Loucy (cell line): ENCODE measurements at regions not wholly inside any gene's neighbourhood (a gene's known extent, or its start where the extent isn't known, plus 50 kb on each side); places are given as distances from the start of the nearest gene placed in this dataset.

Experiments used
- H2AFZ ChIP-seq: fragments of 200-600 bp; sonication (generic); 2 replicates; pipeline ENCODE4 v1.6.0; 2016; ENCODE audit warnings: antibody characterized with exemption, mild to moderate bottlenecking, low read length, moderate library complexity
- H3F3A ChIP-seq: fragments of 200-600 bp; 2 replicates; pipeline ENCODE4 v1.6.0; 2016; ENCODE audit warnings: antibody characterized with exemption, low read depth, mild to moderate bottlenecking
- H3K27me3 ChIP-seq: fragments of 200-600 bp; sonication (generic); 2 replicates; pipeline ENCODE4 v1.6.1; 2014; ENCODE audit warnings: low read length, mild to moderate bottlenecking; ENCODE audit not compliant: insufficient read depth, poor library complexity, severe bottlenecking
- H3K36me3 ChIP-seq: fragments of 200-600 bp; sonication (generic); 2 replicates; pipeline ENCODE4 v1.6.1; 2016; ENCODE audit warnings: low read length; ENCODE audit not compliant: insufficient read depth
- H3K4me1 ChIP-seq: fragments of 200-600 bp; sonication (generic); 2 replicates; pipeline ENCODE4 v1.5.1; 2014; ENCODE audit warnings: low read length, mild to moderate bottlenecking; ENCODE audit not compliant: insufficient read depth, poor library complexity, severe bottlenecking
- H3K4me2 ChIP-seq: fragments of 200-600 bp; sonication (generic); 2 replicates; pipeline ENCODE4 v1.6.0; 2014; ENCODE audit warnings: antibody characterized with exemption, low read length, low read depth, mild to moderate bottlenecking; ENCODE audit not compliant: poor library complexity, severe bottlenecking
- H3K4me3 ChIP-seq: fragments of 200-600 bp; sonication (generic); 2 replicates; pipeline ENCODE4 v1.5.1; 2014; ENCODE audit warnings: low read length, mild to moderate bottlenecking, mixed read lengths; ENCODE audit not compliant: poor library complexity, severe bottlenecking
- H3K79me2 ChIP-seq: fragments of 200-600 bp; sonication (generic); 2 replicates; pipeline ENCODE4 v1.6.1; 2014; ENCODE audit warnings: low read length; ENCODE audit not compliant: insufficient read depth
- H3K9ac ChIP-seq: fragments of 200-600 bp; sonication (generic); 2 replicates; pipeline ENCODE4 v1.6.0; 2014; ENCODE audit warnings: mild to moderate bottlenecking, low read depth, low read length, moderate library complexity; ENCODE audit not compliant: poor library complexity, severe bottlenecking
- H3K9me2 ChIP-seq: fragments of 200-600 bp; sonication (generic); replicated peaks from 2 replicates; pipeline ENCODE4 v1.6.1; 2016; ENCODE audit warnings: low read depth, low read length, mixed read lengths
- H3K9me3 ChIP-seq: fragments of 200-600 bp; sonication (generic); 2 replicates; pipeline ENCODE4 v1.6.1; 2014; ENCODE audit warnings: mild to moderate bottlenecking, antibody characterized with exemption, low read length, low read depth; ENCODE audit not compliant: insufficient read depth
- H4K20me1 ChIP-seq: fragments of 200-600 bp; sonication (generic); 2 replicates; pipeline ENCODE4 v1.6.0; 2014; ENCODE audit warnings: antibody characterized with exemption, low read length, mild to moderate bottlenecking; ENCODE audit not compliant: insufficient read depth, poor library complexity, severe bottlenecking
- EZH2phosphoT487 ChIP-seq: fragments of 200-600 bp; IDR thresholded peaks from 2 replicates; pipeline ENCODE4 v1.6.1; 2018; ENCODE audit warnings: antibody characterized with exemption, mild to moderate bottlenecking, moderate library complexity, borderline replicate concordance
- TF ChIP-seq, protein P1 (sequence below): fragments of 200-600 bp; sonication (generic); conservative IDR thresholded peaks from 2 replicates; pipeline ENCODE4 v1.5.1; 2014; ENCODE audit warnings: mild to moderate bottlenecking, antibody characterized with exemption, low read length

DNA sequence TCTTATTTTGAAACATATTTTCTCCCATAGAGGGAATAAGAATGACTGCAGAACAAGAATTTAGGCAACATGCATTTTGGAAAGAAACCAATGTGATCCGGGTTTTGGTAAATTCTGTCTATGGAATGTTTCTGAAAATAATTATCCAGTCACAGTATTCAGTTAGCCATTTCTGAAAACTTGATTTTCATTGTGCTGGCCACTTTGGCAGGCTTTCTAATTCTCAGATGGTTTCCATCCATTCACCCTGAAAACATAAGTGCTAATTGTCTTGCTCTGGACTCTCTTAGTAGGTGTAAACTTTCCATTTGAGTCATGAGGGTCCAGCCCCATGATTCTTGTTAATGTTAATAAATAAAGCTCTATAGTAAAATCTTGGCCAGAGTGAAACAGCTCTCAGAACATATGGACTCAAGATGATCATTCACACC is 176.5 kb downstream of the RBM43 start:
- no peaks in the 10 kb centered on the region for H3F3A ChIP-seq
- H3K4me3 ChIP-seq = no peak overlapping the region
- no peaks in the 10 kb centered on the region for H3K9me3 ChIP-seq
- H3K9me2 ChIP-seq = no peaks in the 10 kb centered on the region
- no peak overlapping the region for H2AFZ ChIP-seq
- no peaks in the 10 kb centered on the region for H3K36me3 ChIP-seq
- H3K79me2 ChIP-seq = no peaks in the 10 kb centered on the region
- H3K27me3 ChIP-seq = no peaks in the 10 kb centered on the region
- no peak overlapping the region for H3K9ac ChIP-seq
- peaks cover 16% of the 10 kb centered on the region for H3K4me1 ChIP-seq
- TF ChIP-seq, protein P1, sequence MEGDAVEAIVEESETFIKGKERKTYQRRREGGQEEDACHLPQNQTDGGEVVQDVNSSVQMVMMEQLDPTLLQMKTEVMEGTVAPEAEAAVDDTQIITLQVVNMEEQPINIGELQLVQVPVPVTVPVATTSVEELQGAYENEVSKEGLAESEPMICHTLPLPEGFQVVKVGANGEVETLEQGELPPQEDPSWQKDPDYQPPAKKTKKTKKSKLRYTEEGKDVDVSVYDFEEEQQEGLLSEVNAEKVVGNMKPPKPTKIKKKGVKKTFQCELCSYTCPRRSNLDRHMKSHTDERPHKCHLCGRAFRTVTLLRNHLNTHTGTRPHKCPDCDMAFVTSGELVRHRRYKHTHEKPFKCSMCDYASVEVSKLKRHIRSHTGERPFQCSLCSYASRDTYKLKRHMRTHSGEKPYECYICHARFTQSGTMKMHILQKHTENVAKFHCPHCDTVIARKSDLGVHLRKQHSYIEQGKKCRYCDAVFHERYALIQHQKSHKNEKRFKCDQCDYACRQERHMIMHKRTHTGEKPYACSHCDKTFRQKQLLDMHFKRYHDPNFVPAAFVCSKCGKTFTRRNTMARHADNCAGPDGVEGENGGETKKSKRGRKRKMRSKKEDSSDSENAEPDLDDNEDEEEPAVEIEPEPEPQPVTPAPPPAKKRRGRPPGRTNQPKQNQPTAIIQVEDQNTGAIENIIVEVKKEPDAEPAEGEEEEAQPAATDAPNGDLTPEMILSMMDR = no peak
- no peak for TF ChIP-seq EZH2phosphoT487
- H3K4me2 ChIP-seq = no peak overlapping the region
- H4K20me1 ChIP-seq = no peaks in the 10 kb centered on the region

DNA sequence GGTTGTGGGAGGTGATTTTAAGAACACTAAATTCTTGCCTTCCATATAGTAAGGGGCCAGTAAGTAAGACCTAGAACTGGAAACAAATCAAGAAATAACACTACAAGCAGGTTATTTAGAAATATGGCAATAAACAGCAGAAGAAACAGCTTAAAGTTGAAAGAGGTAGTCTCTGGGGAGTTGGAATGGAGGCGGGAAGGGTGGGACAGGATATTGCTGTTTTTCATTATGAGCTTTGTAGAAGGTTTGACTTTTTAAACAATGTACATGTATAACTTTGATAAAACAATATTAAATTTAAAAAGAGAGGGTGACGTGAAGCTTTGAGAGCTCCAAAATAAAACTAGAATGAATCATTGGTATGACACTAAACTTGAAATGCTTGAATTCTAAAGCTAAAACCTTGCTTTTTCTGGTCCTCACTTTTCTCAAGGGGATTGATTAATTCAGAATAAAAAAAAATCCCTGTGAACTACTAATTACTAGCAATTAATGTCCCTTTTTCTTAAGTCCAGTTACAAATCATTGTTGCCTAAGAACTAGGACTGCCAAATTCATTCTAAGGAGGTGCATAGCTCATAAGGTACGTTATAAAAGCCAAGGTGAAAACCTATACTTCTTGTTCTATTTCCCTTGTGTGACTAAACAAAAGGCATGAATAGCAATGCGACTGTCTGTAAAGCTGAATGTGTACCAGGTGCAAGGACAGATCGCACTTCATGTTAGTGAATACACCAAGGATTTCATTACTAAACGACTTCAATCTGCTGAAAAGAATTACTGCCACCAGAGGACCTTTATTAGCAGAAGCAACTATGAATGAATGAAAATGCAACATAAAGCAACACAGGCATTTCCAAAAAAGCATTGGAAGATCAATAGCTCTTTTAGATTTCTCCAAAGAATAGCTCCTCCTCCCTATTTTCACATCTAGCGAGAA is 177.5 kb downstream of the RBM43 start:
- no peaks in the 10 kb centered on the region for H3K79me2 ChIP-seq
- peaks cover 16% of the 10 kb centered on the region for H3K4me1 ChIP-seq
- H3K9me2 ChIP-seq = no peaks in the 10 kb centered on the region
- H3F3A ChIP-seq = no peaks in the 10 kb centered on the region
- no peak overlapping the region for H2AFZ ChIP-seq
- peak overlapping the region; percentile 13 for H3K4me2 ChIP-seq
- H3K36me3 ChIP-seq = no peaks in the 10 kb centered on the region
- no peak for TF ChIP-seq EZH2phosphoT487
- TF ChIP-seq, protein P1 = no peak
- H3K27me3 ChIP-seq = no peaks in the 10 kb centered on the region
- no peak overlapping the region for H3K9ac ChIP-seq
- no peaks in the 10 kb centered on the region for H4K20me1 ChIP-seq
- H3K9me3 ChIP-seq = no peaks in the 10 kb centered on the region
- H3K4me3 ChIP-seq = no peak overlapping the region

DNA sequence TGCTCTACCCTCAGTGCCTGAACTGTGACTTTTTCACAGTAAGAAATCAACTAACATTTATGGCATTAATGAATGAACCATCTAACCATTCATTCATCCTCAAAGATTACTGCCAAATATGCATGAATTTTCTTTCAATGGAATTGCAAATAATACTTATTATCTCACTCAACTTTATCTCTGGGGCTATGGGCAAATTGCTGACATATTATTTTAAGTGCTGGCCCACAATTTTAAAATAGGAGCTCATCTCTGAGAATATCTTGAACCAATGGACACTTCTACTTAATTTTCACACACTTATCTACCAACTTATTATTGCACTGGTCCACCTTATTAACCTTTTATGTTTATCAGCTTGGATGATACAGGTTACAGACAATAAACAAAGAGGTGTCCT is 182.8 kb downstream of the RBM43 start:
- no peaks in the 10 kb centered on the region for H3K79me2 ChIP-seq
- TF ChIP-seq, protein P1 = no peak
- no peak for TF ChIP-seq EZH2phosphoT487
- H3K4me3 ChIP-seq = no peak overlapping the region
- no peak overlapping the region for H3K4me2 ChIP-seq
- peaks cover 9% of the 10 kb centered on the region for H3K4me1 ChIP-seq
- no peaks in the 10 kb centered on the region for H3K36me3 ChIP-seq
- H2AFZ ChIP-seq = no peak overlapping the region
- no peaks in the 10 kb centered on the region for H4K20me1 ChIP-seq
- H3K27me3 ChIP-seq = no peaks in the 10 kb centered on the region
- no peaks in the 10 kb centered on the region for H3F3A ChIP-seq
- peaks cover 2% of the 10 kb centered on the region; the same call in 1 of the 2 replicates for H3K9me3 ChIP-seq
- no peak overlapping the region for H3K9ac ChIP-seq
- no peaks in the 10 kb centered on the region for H3K9me2 ChIP-seq
